Dermis microvascular lymphatic vessel endothelial cell (primary cell): ENCODE measurements at regions not wholly inside any gene's neighbourhood (a gene's known extent, or its start where the extent isn't known, plus 50 kb on each side); places are given as distances from the start of the nearest gene placed in this dataset.
A peak's percentile ranks its signal among the peaks of the same experiment; 100 is the strongest.
"Not testable (repeated sequence)": the region's sequence is repeated elsewhere in the genome, so short reads cannot be mapped to it uniquely, and the experiment has no call there.

ENCODE experiments used
- DNase-seq, 2 donors: peaks; one replicate each; pipeline versions ENCODE4 v3.0.0 to v3.0.0-alpha.2; 2010; ENCODE audit warnings: low read depth in 2 of 2

GRCh38 chr16:72598696-72599095 is 426.7 kb upstream of the PMFBP1 start:
- no peak for DNase-seq

- no peak for DNase-seq
These were observed 426.0 kb upstream of the PMFBP1 start for GRCh38 chr16:72597938-72598337.

GRCh38 chr16:72596373-72596772 is 424.4 kb upstream of the PMFBP1 start:
- no peak for DNase-seq

- no peak for DNase-seq
These were observed 418.4 kb upstream of the PMFBP1 start for GRCh38 chr16:72590151-72590937.

GRCh38 chr16:72588551-72588950 is 416.6 kb upstream of the PMFBP1 start:
- DNase-seq = no peak

- DNase-seq = not testable (repeated sequence)
These were observed 406.1 kb upstream of the PMFBP1 start for GRCh38 chr16:72578061-72578460.

- DNase-seq = no peak
These were observed 404.2 kb upstream of the PMFBP1 start for GRCh38 chr16:72576189-72576588.

GRCh38 chr16:72569677-72570076 is 397.7 kb upstream of the PMFBP1 start:
- DNase-seq = no peak

GRCh38 chr16:72568502-72568901 is 396.5 kb upstream of the PMFBP1 start:
- no peak for DNase-seq

GRCh38 chr16:72566174-72566573 is 394.2 kb upstream of the PMFBP1 start:
- no peak for DNase-seq

GRCh38 chr16:72565106-72565505 is 393.2 kb upstream of the PMFBP1 start:
- no peak for DNase-seq

GRCh38 chr16:72560617-72561016 is 388.7 kb upstream of the PMFBP1 start:
- no peak for DNase-seq

GRCh38 chr16:72558501-72558900 is 386.5 kb upstream of the PMFBP1 start:
- DNase-seq = no peak

- no peak for DNase-seq
These were observed 383.0 kb upstream of the PMFBP1 start for GRCh38 chr16:72554935-72555334.

GRCh38 chr16:72552654-72553053 is 380.7 kb upstream of the PMFBP1 start:
- DNase-seq = no peak

GRCh38 chr16:72551649-72552048 is 379.7 kb upstream of the PMFBP1 start:
- no peak for DNase-seq

GRCh38 chr16:72549878-72550277 is 377.9 kb upstream of the PMFBP1 start:
- no peak for DNase-seq

- no peak for DNase-seq
These were observed 370.1 kb upstream of the PMFBP1 start for GRCh38 chr16:72542102-72542501.

- peak; percentile 1 to 65 for DNase-seq
These were observed 365.7 kb upstream of the PMFBP1 start for GRCh38 chr16:72537664-72538063.

- no peak for DNase-seq
These were observed 364.9 kb upstream of the PMFBP1 start for GRCh38 chr16:72536723-72537435.

GRCh38 chr16:72532906-72533410 is 361.0 kb upstream of the PMFBP1 start:
- DNase-seq = no peak

GRCh38 chr16:72530434-72530833 is 358.5 kb upstream of the PMFBP1 start:
- DNase-seq = peak in 1 of 2 donors; percentile 79

- DNase-seq = no peak
These were observed 351.1 kb upstream of the PMFBP1 start for GRCh38 chr16:72523087-72523486.
